Colonic mucosa (tissue), 4 donors: ENCODE measurements at regions not wholly inside any gene's neighbourhood (a gene's known extent, or its start where the extent isn't known, plus 50 kb on each side); places are given as distances from the start of the nearest gene placed in this dataset.

ENCODE experiments used
- DNase-seq: peaks from one replicate; pipeline ENCODE4 v3.0.0-alpha.2; 2020
- H3K27ac ChIP-seq: fragments of 200-600 bp; one replicate; pipeline ENCODE4 v1.8.0; 2021
- H3K27me3 ChIP-seq: fragments of 200-600 bp; one replicate; pipeline ENCODE4 v1.8.0; 2021
- H3K36me3 ChIP-seq: fragments of 200-600 bp; one replicate; pipeline ENCODE4 v1.8.0; 2021
- H3K4me1 ChIP-seq: fragments of 200-600 bp; one replicate; pipeline ENCODE4 v1.8.0; 2021; ENCODE audit warnings: mild to moderate bottlenecking
- H3K4me3 ChIP-seq: fragments of 200-600 bp; one replicate; pipeline ENCODE4 v1.8.0; 2021
- H3K9ac ChIP-seq, 2 donors: one replicate each; pipeline ENCODE4 v1.7.0; 2013; ENCODE audit warnings: control low read depth in 2 of 2, low read depth in 2 of 2, low read length in 2 of 2
- H3K9me3 ChIP-seq: fragments of 200-600 bp; one replicate; pipeline ENCODE4 v1.8.0; 2021
- intact Hi-C: fragments of 100-400 bp; cut with DNase I; formaldehyde crosslinking; loops from one replicate; pipeline ENCODE4 v1.14.1; 2022
- TF ChIP-seq, protein P1 (sequence below): fragments of 200-600 bp; IDR thresholded peaks from one replicate; pipeline ENCODE4 v1.8.0; 2022; ENCODE audit warnings: antibody characterized with exemption, mild to moderate bottlenecking
- donor health status: healthy.
- donor health status: DM: no; HTN: no; CAD: no.
- donor health status: DM: no; HTN: no; CAD: no.

DNA sequence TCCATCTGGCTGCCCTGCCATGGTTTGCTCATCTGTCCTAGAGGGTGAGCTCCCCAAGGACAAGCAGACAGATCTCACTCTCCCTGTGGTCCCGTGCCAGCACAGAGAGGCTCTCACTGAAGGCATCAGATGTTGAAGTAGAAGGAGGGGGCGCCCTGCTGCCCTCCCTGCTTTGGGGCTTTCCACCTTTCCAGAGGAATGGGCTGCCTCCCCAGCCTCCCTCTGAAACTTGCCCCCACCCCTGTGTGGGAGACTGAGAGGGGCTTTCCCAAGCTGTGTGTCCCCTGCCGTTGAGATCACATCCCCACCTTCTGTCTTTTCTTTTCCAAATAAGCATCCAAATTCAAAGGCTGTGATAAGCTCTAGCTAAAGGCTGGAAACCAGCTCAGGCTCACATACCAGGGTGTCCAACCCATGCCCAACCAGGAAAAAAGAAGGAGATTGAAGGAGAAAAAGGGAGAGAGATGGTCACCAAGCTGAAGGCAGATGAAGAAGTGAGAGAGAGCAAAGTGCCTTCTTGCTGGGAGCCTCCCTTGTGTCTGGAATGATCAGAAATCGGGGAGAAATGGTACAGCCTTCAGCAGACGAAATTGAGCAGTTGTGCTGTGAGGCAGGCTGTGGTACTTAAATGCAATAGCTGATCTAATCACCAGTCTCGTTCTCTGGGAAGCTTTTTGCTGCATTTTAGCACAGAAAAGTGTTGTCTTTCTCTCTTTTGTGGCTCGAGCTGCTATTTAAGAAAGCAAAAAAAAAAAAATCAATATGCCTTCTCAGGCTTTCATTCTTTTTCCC, 145.9 kb upstream of the LHX1 start:
- TF ChIP-seq, protein P1, sequence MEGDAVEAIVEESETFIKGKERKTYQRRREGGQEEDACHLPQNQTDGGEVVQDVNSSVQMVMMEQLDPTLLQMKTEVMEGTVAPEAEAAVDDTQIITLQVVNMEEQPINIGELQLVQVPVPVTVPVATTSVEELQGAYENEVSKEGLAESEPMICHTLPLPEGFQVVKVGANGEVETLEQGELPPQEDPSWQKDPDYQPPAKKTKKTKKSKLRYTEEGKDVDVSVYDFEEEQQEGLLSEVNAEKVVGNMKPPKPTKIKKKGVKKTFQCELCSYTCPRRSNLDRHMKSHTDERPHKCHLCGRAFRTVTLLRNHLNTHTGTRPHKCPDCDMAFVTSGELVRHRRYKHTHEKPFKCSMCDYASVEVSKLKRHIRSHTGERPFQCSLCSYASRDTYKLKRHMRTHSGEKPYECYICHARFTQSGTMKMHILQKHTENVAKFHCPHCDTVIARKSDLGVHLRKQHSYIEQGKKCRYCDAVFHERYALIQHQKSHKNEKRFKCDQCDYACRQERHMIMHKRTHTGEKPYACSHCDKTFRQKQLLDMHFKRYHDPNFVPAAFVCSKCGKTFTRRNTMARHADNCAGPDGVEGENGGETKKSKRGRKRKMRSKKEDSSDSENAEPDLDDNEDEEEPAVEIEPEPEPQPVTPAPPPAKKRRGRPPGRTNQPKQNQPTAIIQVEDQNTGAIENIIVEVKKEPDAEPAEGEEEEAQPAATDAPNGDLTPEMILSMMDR, result no peak
- H3K9ac ChIP-seq, result no peak overlapping the region
- intact Hi-C loops, result no loop called here
- no peaks in the 10 kb centered on the region for H3K9me3 ChIP-seq
- H3K27me3 ChIP-seq, result no peaks in the 10 kb centered on the region
- no peaks in the 10 kb centered on the region for H3K4me1 ChIP-seq
- no peak for DNase-seq
- no peaks in the 10 kb centered on the region for H3K36me3 ChIP-seq
- H3K4me3 ChIP-seq, result no peak overlapping the region
- H3K27ac ChIP-seq, result no peak overlapping the region

GRCh38 chr17:36791942-36792475, 145.3 kb upstream of the LHX1 start:
- H3K27ac ChIP-seq, result no peak overlapping the region
- no peaks in the 10 kb centered on the region for H3K9me3 ChIP-seq
- H3K4me1 ChIP-seq, result no peaks in the 10 kb centered on the region
- DNase-seq, result no peak
- H3K4me3 ChIP-seq, result no peak overlapping the region
- H3K27me3 ChIP-seq, result no peaks in the 10 kb centered on the region
- TF ChIP-seq, protein P1, result no peak
- intact Hi-C loops, result no loop called here
- no peak overlapping the region for H3K9ac ChIP-seq
- H3K36me3 ChIP-seq, result no peaks in the 10 kb centered on the region

DNA sequence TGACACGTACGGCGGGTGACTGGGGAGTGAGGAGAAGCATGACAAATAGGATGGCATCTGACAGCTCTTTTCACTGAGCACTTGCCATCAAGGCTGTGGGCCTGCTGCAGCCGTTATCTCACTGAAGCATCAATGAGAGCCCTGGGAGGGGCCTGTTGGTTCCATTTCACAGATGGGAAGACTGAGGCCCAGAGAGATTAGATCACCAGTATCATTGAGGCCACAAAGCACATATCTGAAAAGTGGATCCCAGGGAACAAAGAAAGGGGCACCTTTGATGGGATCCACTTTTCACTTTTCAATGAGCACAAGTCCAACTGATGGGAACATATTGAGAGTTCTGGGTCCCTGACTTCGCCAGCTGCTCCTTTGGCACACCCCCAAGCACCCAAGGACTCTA, 144.4 kb upstream of the LHX1 start:
- no peaks in the 10 kb centered on the region for H3K9me3 ChIP-seq
- TF ChIP-seq, protein P1, result no peak
- no peaks in the 10 kb centered on the region for H3K27me3 ChIP-seq
- no peak overlapping the region for H3K9ac ChIP-seq
- no peaks in the 10 kb centered on the region for H3K36me3 ChIP-seq
- intact Hi-C loops, result no loop called here
- no peak overlapping the region for H3K4me3 ChIP-seq
- H3K27ac ChIP-seq, result no peak overlapping the region
- no peaks in the 10 kb centered on the region for H3K4me1 ChIP-seq
- DNase-seq, result no peak

DNA sequence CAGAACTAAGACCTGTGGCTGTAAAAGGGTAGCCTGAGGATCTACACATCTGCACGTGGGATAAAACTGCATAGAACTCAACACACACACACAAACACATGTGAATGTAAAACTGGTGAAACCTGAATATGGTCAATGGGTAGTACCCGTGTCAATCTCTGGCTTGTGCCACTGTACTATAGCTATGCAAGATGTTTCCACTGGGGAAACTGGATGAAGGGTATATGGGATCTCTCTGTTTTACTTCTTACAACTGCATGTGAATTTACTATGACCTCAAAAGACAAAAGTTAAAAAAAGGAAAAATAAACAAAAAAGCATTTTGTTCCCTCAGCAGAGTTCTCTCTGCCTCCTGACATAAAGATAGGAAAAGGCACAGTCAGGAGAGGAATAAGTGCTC, 143.3 kb upstream of the LHX1 start:
- Histone ChIP-seq H3K36me3 (no peaks in the 10 kb centered on the region), H3K27ac (no peak overlapping the region), H3K27me3 (no peaks in the 10 kb centered on the region), H3K4me3 (no peak overlapping the region), H3K9me3 (no peaks in the 10 kb centered on the region), H3K4me1 (no peaks in the 10 kb centered on the region), H3K9ac (no peak overlapping the region)
- intact Hi-C loops, result no loop called here
- no peak for DNase-seq
- TF ChIP-seq, protein P1, result no peak

DNA sequence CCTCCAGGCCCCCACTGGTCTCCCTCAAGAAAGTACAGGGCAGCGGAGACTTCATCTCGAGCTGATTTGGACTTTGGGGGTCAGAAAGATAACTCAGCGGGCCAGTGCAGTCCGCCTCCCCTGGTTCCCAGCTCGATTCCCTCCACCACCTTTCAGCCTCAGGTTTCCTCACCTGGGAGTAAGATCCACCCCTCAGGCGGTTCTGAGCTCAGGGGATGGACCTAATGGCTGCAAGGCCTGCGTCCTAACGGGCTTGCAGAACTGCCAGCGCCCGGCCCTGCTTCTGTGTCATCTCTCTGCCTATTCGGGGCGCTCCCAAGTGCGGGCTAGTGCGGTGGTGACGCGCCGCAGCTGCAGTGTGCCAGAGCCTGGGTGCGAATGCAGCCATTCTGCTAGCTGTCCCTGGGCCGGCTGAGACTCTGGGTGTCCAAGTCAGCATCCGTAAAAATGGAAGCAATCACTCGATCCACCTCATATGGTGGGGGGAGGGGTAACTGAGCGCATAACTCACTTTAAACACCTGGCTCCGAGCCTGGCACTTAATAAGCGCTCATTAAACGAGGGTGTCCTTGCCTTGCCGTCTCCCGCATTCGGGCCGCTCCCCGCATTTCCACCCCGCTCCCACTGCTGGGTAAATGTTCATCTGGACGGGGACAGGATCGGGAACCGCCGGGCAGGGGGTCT, 129.6 kb upstream of the LHX1 start:
- TF ChIP-seq, protein P1, result no peak
- no peak overlapping the region for H3K27ac ChIP-seq
- H3K9me3 ChIP-seq, result no peaks in the 10 kb centered on the region
- intact Hi-C loops, result no loop called here
- no peak overlapping the region for H3K4me3 ChIP-seq
- H3K4me1 ChIP-seq, result no peaks in the 10 kb centered on the region
- no peaks in the 10 kb centered on the region for H3K36me3 ChIP-seq
- H3K9ac ChIP-seq, result no peak overlapping the region
- H3K27me3 ChIP-seq, result peaks cover 19% of the 10 kb centered on the region
- no peak for DNase-seq
